ENCODE measurements at regions not wholly inside any gene's neighbourhood (a gene's known extent, or its start where the extent isn't known, plus 50 kb on each side); places are given as distances from the start of the nearest gene placed in this dataset.

DNA sequence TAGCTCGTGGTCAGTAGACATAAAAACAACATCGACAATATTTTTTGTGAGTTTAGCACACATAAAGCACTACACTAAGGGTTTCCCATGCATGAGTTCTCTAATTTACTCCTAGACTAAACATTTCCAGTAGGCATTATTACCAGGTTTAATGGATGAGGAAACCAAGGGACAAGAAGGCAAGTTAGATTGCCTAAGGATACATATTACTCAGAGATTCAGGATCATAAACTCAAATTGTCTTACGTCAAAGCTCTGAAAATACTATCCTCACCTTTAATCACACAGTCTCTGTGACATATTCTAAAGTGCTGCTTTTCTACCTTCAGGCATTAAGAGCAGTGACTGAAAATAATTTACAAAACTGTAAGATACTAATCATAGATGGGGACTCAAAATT lies 655.3 kb downstream of the SLC16A7 start:
- TF ChIP-seq, protein P1, sequence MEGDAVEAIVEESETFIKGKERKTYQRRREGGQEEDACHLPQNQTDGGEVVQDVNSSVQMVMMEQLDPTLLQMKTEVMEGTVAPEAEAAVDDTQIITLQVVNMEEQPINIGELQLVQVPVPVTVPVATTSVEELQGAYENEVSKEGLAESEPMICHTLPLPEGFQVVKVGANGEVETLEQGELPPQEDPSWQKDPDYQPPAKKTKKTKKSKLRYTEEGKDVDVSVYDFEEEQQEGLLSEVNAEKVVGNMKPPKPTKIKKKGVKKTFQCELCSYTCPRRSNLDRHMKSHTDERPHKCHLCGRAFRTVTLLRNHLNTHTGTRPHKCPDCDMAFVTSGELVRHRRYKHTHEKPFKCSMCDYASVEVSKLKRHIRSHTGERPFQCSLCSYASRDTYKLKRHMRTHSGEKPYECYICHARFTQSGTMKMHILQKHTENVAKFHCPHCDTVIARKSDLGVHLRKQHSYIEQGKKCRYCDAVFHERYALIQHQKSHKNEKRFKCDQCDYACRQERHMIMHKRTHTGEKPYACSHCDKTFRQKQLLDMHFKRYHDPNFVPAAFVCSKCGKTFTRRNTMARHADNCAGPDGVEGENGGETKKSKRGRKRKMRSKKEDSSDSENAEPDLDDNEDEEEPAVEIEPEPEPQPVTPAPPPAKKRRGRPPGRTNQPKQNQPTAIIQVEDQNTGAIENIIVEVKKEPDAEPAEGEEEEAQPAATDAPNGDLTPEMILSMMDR (IDR thresholded peaks at IDR 0.05), result no peak
- TF ChIP-seq ZNF121 (CRISPR knock-in tag; IDR thresholded peaks at IDR 0.05) (no peak), USF2 (CRISPR knock-in tag; IDR thresholded peaks at IDR 0.05) (no peak), SMAD3 (CRISPR knock-in tag; IDR thresholded peaks at IDR 0.05; ENCODE audit: borderline replicate concordance) (no peak), SP1 (CRISPR knock-in tag; conservative IDR thresholded peaks at IDR 0.05) (no peak), FOXP4 (CRISPR knock-in tag; IDR thresholded peaks at IDR 0.05) (no peak), NR2C2 (CRISPR knock-in tag; IDR thresholded peaks at IDR 0.05) (no peak)
- TF ChIP-seq, protein P2, sequence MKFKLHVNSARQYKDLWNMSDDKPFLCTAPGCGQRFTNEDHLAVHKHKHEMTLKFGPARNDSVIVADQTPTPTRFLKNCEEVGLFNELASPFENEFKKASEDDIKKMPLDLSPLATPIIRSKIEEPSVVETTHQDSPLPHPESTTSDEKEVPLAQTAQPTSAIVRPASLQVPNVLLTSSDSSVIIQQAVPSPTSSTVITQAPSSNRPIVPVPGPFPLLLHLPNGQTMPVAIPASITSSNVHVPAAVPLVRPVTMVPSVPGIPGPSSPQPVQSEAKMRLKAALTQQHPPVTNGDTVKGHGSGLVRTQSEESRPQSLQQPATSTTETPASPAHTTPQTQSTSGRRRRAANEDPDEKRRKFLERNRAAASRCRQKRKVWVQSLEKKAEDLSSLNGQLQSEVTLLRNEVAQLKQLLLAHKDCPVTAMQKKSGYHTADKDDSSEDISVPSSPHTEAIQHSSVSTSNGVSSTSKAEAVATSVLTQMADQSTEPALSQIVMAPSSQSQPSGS (CRISPR knock-in tag; IDR thresholded peaks at IDR 0.05; ENCODE audit: borderline replicate concordance, low read depth), result no peak
